GM19023 (cell line): ENCODE measurements at regions not wholly inside any gene's neighbourhood (a gene's known extent, or its start where the extent isn't known, plus 50 kb on each side); places are given as distances from the start of the nearest gene placed in this dataset.
"Not testable (repeated sequence)": the region's sequence is repeated elsewhere in the genome, so short reads cannot be mapped to it uniquely, and the experiment has no call there.

Experiments
- ATAC-seq: cut with Tn5 transposase; IDR thresholded peaks from one replicate; pipeline ENCODE4 v1.9.1; 2021; ENCODE audit warnings: mild to moderate bottlenecking, moderate library complexity; ENCODE audit not compliant: unreplicated experiment

DNA sequence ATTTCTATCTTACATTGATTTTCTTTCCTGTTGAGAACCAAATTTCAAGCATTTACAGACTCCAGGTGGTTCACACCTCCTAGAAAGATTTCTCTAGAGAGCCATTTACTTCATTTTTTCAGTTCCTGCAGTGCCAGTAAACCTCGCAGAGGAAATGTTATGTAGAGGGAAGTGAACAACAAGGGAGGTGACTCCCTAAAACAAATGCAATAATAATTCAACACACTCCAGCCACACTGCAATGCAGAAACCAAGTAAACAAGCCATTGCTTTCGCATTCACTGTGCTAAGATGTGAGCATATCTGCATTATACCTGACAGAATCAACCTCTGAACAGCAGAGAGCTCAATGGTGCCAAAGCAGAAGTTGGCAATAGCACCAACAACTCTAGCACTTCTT lies 215.1 kb downstream of the RBM26 start:
- ATAC-seq, result no peak

DNA sequence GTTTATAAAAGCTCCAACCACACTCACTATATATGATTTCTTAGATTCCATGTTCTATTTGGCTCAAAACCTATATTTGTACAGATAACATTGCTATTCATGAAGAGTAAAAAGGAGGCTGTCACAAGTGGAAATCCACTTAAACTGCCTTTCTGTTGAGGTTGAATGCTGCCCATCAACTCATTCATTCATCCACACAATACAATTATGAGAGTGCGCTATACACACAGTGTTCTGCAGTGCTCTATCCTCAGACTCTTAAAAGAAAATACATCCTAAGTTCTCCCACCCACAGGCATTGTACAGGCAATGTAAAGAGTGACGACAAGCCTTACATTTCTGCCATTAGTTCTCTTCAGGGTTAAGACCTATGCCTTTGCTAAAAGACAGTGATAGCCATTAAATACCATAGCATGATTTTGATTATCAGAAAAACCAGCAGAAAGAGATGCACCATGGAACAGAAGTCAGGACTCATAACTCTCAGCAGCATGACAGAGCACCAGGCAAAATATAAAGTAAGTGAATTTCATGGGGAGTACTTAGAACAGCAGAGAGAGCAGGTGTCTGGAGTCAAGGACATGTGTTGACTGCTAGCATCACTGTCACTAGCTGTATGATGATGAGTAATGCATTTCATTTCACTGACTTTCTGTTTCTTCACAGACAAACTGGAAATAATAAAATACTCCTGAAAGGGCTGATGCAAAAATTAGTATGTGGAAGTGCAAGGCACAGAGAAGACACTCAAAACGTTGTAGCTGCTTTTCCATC lies 218.0 kb downstream of the RBM26 start:
- ATAC-seq, result no peak

DNA sequence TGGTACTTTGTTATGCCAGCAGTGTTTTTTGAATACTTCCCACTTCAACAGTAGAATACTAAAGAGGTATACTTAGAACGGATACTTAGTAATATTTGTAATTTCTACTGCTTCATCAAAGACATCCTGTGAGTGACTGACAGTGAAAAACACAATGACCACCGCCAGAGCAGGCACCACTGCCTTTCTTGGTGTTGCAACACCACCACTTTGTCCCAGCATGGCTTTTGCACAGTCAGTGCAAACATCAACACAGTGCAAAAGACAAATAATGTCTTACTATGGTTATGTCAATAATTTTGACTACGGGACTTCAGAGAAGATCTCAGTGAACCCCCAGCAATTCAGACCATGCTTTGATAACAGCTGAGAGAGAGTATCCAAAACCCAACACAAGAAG lies 220.5 kb downstream of the RBM26 start:
- no peak for ATAC-seq

- ATAC-seq, result no peak
Measured at GRCh38 chr13:79183231-79183630, 222.8 kb downstream of the RBM26 start.

DNA sequence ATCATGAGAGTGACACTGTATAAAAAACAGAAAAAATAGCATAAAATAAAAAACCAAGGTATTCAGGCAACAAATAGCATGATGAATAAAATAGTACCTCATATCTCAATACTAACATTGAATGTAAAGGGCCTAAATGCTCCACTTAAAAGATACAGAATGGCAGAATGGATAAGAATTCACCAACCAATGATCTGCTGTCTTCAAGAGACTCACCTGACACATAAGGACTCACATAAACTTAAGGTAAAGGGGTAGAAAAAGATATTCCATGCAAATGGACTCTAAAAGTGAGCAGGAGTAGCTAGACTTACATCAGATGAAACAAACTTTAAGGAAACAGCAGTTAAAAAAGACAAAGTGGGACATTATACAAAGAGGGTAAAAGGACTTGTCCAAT lies 232.4 kb downstream of the RBM26 start:
- ATAC-seq, result not testable (repeated sequence)

DNA sequence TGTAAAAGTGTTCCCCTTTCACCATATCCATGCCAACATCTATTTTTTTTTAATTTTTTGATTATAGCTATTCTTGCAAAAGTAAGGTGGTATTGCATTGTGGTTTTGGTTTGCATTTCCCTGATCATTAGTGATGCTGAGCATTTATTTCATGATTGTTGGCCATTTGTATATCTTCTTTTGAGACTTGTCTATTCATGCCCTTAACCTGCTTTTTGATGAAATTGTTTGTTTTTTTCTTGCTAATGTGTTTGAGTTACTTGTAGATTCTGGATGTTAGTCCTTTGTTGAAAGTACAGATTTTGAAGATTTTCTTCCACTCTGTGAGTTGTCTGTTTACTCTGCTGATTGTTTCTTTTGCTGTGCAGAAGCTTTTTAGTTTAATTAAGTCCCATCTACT lies 233.1 kb downstream of the RBM26 start:
- not testable (repeated sequence) for ATAC-seq

DNA sequence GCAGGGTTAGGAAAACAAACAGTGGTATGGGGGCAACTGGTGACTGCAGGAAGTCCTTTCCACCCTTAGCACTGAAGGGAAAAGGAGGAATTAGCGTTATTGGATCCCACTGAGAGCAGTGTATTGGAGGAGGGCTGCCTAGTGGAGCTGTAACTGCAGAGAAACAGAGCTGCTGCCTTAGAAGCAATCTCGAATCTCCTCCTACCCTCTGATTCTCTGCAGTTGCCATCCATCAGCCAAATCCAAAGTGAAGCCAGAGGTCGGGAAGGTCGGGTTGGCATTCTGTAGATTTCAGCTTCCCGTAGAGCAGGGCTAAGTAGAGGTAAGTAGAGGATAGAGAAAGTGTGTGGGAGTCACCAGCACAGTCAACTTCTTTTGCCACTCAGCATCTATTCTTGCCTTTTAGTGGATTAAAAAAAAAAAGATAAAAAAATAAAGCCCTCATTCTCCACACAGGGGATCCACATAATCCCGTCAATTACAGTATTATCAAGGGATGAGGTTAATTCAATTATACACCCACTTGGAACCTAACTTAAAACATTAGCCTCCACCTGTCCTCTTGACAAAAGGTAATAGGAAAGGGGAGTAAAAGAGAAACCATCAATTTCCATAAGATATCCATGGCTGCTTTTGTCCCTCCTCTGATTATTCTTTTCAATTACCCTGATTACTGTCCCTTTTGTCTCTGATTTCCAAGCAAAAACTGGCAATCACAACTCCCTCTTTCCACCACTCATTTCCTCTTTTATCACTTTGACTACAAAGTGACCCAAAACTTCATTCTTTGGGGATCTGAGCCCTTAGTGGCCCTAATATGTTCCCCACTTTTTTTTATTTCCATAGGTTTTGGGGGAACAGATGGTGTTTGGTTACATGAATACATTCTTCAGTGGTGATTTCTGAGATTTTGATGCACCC lies 234.7 kb downstream of the RBM26 start:
- no peak for ATAC-seq

DNA sequence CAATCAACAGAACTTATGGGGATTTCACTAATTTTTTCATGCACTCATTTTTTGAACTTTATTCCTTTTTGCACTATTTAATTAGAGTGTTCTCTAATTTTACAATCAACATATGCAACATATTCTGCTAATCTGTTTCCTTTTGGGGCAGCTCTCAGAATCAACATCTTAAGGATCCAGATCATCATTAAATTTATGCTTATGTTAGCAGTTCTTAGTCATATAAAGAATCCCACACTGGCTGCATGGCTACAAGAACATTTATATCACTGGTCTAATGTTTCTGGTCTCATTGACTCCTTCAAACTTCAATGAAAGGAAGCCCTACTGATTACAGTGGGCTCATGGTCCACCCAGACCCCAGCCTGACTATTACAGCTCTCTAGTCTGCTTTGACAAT lies 245.2 kb downstream of the RBM26 start:
- ATAC-seq, result no peak

- ATAC-seq, result no peak
Measured at GRCh38 chr13:79155883-79156282, 250.2 kb downstream of the RBM26 start.

DNA sequence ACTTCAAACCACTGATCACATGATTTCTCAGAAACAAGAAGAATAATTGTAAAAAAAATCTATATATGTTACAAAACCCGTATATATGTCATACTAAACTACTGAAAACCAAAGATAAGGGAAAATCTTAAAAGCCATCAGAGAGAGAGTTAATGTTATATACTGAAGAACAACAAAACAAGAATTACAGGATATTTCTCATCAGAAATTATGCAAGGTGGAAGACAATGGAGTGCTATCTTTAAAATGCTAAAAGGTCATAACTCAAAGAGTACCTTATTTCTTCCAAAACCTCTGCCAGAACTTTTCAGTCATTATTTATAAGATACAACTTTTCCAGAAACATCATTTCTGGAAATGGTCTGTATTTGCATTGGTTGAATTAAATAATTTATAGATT lies 256.8 kb downstream of the RBM26 start:
- no peak for ATAC-seq

DNA sequence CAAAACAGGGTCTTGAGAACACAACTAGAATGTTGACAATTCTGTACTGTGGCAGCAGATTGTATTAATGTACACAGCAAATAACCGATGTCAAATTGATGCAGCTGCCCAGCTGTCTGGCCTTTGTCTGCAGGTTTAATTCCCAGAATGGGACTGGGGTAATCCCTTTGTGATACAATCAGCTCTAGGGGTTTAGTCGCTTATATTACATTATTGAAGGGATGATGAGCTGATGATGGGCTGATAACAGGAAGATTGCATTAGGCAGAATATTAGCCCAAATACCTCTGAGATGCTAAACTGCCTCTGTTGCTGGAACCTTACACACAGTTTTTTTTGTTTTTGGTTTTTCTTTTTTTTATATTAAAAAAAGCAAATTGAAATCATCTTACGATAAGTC lies 265.0 kb downstream of the RBM26 start:
- no peak for ATAC-seq

DNA sequence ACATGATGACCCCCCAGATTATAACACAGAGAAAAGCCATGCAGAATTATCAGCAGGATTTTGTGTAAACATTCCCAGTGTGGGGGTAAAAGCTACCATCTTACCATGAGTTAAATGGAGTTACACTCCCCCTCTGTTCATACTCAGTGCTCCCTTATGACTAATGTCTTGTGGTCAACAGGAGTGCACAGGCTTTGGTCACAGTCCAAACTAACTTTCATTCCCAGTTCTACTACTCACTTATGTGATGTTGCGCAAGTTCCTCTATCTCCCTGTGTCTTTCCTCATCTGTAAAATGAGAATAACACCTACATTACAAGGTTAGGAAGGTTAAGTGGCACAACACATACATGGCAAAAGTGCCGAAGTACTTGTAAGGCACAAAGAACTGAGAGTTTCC lies 277.9 kb downstream of the RBM26 start:
- no peak for ATAC-seq

DNA sequence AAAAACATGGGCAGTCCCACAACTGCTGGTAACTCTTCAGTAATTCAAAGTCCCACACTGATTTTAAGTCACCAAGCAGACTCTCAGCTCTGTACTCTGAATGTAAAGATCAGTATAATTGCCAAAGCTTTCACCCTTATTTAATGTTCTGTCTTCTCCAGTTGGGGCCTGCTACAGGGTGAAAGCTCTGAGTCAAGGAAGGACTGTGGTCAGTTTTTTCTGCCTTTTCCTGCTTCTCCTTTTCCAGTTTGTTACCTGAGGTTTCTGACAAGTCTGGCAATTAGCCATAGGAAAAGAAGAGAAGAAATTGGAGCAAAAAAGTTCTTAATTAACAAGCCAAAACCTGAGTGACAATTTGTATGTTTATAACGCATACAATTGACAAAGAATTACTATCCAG lies 279.3 kb downstream of the RBM26 start:
- no peak for ATAC-seq

DNA sequence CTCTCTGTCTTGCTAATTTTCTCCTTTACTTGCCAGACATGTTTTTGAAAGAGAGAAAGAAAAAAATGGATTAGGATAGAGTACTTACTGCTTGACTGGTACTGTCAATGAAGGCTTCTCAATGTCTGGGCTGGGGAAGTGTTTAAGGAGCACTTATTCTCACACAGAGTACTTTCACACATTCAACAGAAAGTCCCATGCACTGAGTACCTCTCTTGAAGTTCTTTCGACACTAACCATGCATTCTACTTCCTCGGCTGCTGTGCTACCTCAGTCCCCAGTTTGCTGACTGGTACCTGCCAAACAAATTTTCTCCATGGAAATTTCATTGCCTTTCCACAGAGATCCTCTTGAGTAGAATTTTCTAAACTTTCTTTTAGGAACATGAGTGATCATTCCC lies 281.9 kb downstream of the RBM26 start:
- ATAC-seq, result no peak

DNA sequence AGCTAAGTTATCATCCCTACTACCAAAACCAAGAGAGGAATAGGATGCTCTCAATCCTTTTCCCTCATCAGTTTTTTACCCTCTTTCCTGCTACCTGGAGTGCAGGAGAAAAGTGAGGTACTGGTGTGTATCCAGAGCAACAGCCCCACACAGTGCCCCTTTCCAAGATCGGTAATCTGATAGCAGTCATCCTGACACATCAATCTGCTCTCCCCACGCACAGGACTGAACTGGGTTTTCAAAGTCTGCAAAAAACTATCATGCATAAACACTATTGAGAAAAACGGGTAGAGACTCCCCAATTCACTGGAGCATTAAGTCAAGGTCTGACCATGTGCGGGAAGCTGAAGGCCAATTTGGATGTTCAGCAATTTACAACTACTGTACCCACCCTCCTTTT lies 284.8 kb downstream of the RBM26 start:
- no peak for ATAC-seq

- no peak for ATAC-seq
Measured at GRCh38 chr13:79119578-79120107, 286.4 kb downstream of the RBM26 start.

- no peak for ATAC-seq
Measured at GRCh38 chr13:79112016-79112415, 294.0 kb downstream of the RBM26 start.

GRCh38 chr13:79108914-79109643 lies 297.0 kb downstream of the RBM26 start:
- ATAC-seq, result peak; percentile 79

GRCh38 chr13:79098596-79098995 lies 307.5 kb downstream of the RBM26 start:
- ATAC-seq, result no peak

DNA sequence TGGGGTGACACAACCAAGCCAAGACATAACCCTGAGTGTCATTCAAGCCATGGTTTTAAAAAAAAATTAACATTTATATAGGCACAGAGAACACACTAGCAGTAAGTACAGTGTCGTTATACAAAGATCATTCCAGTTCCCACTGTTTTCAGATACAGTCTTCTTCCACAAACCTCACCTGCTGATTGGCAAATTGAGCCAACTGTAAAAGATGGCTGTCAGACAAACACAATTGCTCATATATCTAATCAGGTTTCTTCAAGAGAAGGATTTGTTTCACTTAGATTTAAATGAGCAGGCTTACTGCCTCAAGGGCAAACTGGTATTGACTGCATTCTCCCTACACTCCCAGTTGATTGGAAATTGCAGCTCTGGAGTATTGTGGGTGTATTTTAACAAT lies 308.9 kb downstream of the RBM26 start:
- ATAC-seq, result no peak

- ATAC-seq, result no peak
Measured at GRCh38 chr13:79096099-79096498, 310.0 kb downstream of the RBM26 start.
